Tibial artery (tissue), 4 donors: ENCODE measurements at regions not wholly inside any gene's neighbourhood (a gene's known extent, or its start where the extent isn't known, plus 50 kb on each side); places are given as distances from the start of the nearest gene placed in this dataset.

Experiments used
- DNase-seq, 2 donors: peaks; one replicate each; pipeline ENCODE4 v3.0.0-alpha.2; 2019
- H3K27ac ChIP-seq, 2 donors: fragments of 200-600 bp; sonication (generic) in 1 of 2; 1 replicate in 1 of 2; 2 replicates in 1 of 2; pipeline ENCODE4 v1.5.1; 2018 to 2019; ENCODE audit warnings: mild to moderate bottlenecking in 1 of 2
- H3K27me3 ChIP-seq, 2 donors: fragments of 200-600 bp; sonication (generic) in 1 of 2; one replicate each; pipeline versions ENCODE4 v1.5.1 to v1.6.0; 2016 to 2019
- H3K36me3 ChIP-seq, 3 donors: fragments of 200-600 bp; sonication (generic) in 2 of 3; one replicate each; pipeline ENCODE4 v1.5.1; 2016 to 2019; ENCODE audit warnings: mild to moderate bottlenecking in 2 of 3
- H3K4me1 ChIP-seq, 4 donors: fragments of 200-600 bp; sonication (generic) in 2 of 4; 1 replicate in 3 of 4; 2 replicates in 1 of 4; pipeline ENCODE4 v1.5.1; 2016 to 2019
- H3K4me3 ChIP-seq, 2 donors: fragments of 200-600 bp; sonication (generic) in 1 of 2; 1 replicate in 1 of 2; 2 replicates in 1 of 2; pipeline ENCODE4 v1.5.1; 2018 to 2019; ENCODE audit warnings: mild to moderate bottlenecking in 2 of 2
- H3K9me3 ChIP-seq, 3 donors: fragments of 200-600 bp; sonication (generic) in 1 of 3; one replicate each; pipeline ENCODE4 v1.5.1; 2016 to 2019
- intact Hi-C: fragments of 100-400 bp; cut with DNase I; formaldehyde crosslinking; loops from one replicate; pipeline ENCODE4 v1.15.0; 2023; ENCODE audit warnings: low total_unique reads
- TF ChIP-seq, protein P1 (sequence below), 2 experiments: fragments of 200-600 bp in 1 of 2; fragments of 450-650 bp in 1 of 2; IDR thresholded peaks; one replicate each; pipeline ENCODE4 v1.5.1; 2017 to 2019; ENCODE audit warnings: antibody characterized with exemption in 2 of 2, mild to moderate bottlenecking in 1 of 2, moderate library complexity in 1 of 2

DNA sequence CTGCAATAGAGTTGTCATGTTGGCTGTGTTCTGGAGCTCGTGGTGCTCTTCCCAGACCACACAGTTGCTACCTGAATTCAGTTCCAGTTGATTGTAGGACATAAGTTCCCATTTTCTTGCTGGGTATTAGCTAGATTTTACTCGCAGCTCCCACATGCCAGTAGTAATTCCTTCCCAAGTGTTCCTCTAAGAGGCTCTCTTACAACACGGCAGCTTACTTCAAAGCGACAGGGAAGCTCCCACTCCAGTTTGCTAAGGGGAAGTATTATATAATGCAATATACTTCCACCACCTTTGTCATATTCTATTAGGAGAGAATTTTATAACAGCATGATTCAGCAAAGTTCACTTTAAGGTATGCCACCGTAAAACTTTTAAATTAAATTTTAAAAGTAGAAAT lies 623.0 kb downstream of the SLCO4C1 start:
- H3K27ac ChIP-seq, result no peak overlapping the region
- no peak overlapping the region for H3K4me3 ChIP-seq
- H3K9me3 ChIP-seq, result no peaks in the 10 kb centered on the region
- intact Hi-C loops, result no loop called here
- DNase-seq, result no peak
- H3K27me3 ChIP-seq, result no peaks in the 10 kb centered on the region
- TF ChIP-seq, protein P1, sequence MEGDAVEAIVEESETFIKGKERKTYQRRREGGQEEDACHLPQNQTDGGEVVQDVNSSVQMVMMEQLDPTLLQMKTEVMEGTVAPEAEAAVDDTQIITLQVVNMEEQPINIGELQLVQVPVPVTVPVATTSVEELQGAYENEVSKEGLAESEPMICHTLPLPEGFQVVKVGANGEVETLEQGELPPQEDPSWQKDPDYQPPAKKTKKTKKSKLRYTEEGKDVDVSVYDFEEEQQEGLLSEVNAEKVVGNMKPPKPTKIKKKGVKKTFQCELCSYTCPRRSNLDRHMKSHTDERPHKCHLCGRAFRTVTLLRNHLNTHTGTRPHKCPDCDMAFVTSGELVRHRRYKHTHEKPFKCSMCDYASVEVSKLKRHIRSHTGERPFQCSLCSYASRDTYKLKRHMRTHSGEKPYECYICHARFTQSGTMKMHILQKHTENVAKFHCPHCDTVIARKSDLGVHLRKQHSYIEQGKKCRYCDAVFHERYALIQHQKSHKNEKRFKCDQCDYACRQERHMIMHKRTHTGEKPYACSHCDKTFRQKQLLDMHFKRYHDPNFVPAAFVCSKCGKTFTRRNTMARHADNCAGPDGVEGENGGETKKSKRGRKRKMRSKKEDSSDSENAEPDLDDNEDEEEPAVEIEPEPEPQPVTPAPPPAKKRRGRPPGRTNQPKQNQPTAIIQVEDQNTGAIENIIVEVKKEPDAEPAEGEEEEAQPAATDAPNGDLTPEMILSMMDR (IDR thresholded peaks at IDR 0.05), result no peak
- H3K36me3 ChIP-seq, result no peaks in the 10 kb centered on the region
- no peaks in the 10 kb centered on the region for H3K4me1 ChIP-seq

DNA sequence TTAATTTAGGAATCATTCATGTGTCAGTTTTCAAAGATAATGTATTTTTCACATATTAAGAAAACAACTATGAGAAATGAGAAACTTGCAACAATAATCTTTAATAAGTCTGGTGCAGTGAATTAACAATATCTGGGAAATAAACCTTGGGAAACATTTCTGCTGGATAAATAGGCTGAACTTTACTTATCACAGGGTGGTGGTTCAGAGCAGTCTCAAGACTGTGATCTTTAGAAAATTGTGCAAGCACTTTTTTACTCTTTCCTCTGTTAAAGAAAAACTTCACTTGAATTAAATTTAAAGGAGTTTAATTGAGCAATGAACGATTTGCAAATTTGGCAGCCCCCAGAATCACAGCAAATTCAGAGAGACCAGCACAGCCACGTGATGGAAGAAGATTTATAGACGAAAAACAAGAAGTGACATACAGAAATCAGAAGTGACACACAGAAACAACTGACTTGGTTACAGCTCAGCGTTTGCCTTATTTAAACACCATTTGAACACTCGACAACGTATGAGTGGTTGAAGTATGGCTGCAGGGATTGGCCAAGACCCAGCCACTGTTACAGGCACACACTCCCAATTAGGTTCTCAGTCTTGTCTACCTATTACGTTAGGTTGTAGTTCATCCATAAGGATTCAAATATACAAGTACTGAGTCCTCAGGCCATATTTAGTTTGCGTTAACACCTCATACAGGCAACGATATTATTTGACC lies 631.9 kb downstream of the SLCO4C1 start:
- no peak overlapping the region for H3K27ac ChIP-seq
- intact Hi-C loops, result no loop called here
- TF ChIP-seq, protein P1 (IDR thresholded peaks at IDR 0.05), result no peak
- H3K4me3 ChIP-seq, result no peak overlapping the region
- DNase-seq, result no peak
- H3K4me1 ChIP-seq, result no peaks in the 10 kb centered on the region
- no peaks in the 10 kb centered on the region for H3K27me3 ChIP-seq
- H3K9me3 ChIP-seq, result no peaks in the 10 kb centered on the region
- H3K36me3 ChIP-seq, result no peaks in the 10 kb centered on the region

DNA sequence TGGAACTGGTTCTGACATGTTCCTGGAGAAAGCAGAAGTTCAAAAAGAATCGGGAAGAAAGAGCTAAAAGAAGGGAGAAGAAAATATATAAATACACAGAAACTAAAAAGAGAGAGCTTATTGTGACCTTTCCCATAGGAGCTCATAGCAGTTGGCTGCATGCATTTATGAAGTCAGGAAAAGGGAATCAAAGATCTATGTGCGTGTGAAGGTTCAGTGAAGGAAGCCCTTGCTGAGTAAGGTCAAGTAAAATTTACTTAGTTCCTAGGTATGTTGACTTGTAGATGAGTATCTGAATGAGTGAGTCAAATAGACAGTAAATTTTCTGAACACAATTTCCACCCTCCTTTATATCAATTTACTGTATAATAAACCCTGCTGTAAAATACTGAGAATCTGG lies 632.5 kb downstream of the SLCO4C1 start:
- intact Hi-C loops, result no loop called here
- H3K27ac ChIP-seq, result no peak overlapping the region
- TF ChIP-seq, protein P1 (IDR thresholded peaks at IDR 0.05), result no peak
- H3K27me3 ChIP-seq, result no peaks in the 10 kb centered on the region
- no peaks in the 10 kb centered on the region for H3K4me1 ChIP-seq
- no peak for DNase-seq
- H3K9me3 ChIP-seq, result no peaks in the 10 kb centered on the region
- H3K36me3 ChIP-seq, result no peaks in the 10 kb centered on the region
- no peak overlapping the region for H3K4me3 ChIP-seq

GRCh38 chr5:101662263-101662662 lies 633.8 kb downstream of the SLCO4C1 start:
- Histone ChIP-seq H3K9me3 (no peaks in the 10 kb centered on the region), H3K4me1 (no peaks in the 10 kb centered on the region), H3K4me3 (no peak overlapping the region), H3K27ac (no peak overlapping the region), H3K27me3 (no peaks in the 10 kb centered on the region), H3K36me3 (no peaks in the 10 kb centered on the region)
- DNase-seq, result no peak
- intact Hi-C loops, result no loop called here
- TF ChIP-seq, protein P1 (IDR thresholded peaks at IDR 0.05), result no peak

DNA sequence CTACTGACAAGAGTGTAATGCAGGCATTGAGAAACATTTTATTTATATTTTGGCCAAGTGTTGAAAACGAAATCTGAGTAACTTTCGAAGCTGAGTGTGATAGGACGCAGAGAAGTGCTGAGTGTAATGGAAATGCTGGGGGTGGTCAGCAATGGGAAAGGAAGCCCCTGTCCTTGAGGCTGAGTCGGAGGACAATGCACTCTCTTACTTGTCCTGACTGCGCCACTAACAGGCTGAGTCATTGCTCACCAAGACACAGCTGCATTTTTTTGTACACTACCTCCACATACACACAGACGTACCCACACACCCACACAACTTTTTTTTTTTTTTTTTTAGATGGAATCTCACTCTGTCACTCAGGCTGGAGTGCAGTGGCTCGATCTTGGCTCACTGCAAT lies 637.7 kb downstream of the SLCO4C1 start:
- DNase-seq, result no peak
- Histone ChIP-seq H3K27ac (no peak overlapping the region), H3K36me3 (no peaks in the 10 kb centered on the region), H3K4me3 (no peak overlapping the region), H3K9me3 (no peaks in the 10 kb centered on the region), H3K27me3 (no peaks in the 10 kb centered on the region), H3K4me1 (no peaks in the 10 kb centered on the region)
- intact Hi-C loops, result no loop called here
- TF ChIP-seq, protein P1 (IDR thresholded peaks at IDR 0.05), result no peak

DNA sequence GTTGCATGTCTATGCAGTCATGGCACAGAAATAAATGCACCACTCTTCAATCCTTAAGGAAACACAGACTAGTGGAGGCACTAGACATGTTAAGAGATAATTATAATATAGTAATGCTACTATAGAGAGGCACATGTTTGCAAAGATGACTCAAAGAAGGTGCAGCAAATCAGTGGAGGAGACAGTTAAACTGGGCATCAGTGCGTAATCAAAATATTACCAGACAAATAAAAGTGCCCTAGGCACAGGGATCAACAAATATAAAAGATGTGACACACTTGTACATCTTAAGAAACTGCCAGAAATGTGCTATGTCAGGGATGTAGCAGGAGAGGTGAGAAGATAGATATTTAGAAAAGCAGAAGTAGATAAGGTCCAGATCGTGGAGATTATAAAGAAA lies 642.1 kb downstream of the SLCO4C1 start:
- intact Hi-C loops, result no loop called here
- DNase-seq, result no peak
- TF ChIP-seq, protein P1 (IDR thresholded peaks at IDR 0.05), result no peak
- Histone ChIP-seq H3K9me3 (no peaks in the 10 kb centered on the region), H3K4me3 (no peak overlapping the region), H3K27ac (no peak overlapping the region), H3K36me3 (no peaks in the 10 kb centered on the region), H3K4me1 (no peaks in the 10 kb centered on the region), H3K27me3 (no peaks in the 10 kb centered on the region)
